GM23248 (cell line): ENCODE measurements at regions not wholly inside any gene's neighbourhood (a gene's known extent, or its start where the extent isn't known, plus 50 kb on each side); places are given as distances from the start of the nearest gene placed in this dataset.

Experiments used
- EZH2 ChIP-seq: fragments of 200-600 bp; sonication (generic); IDR thresholded peaks from 2 replicates; pipeline ENCODE4 v1.6.1; 2018; ENCODE audit warnings: antibody characterized with exemption, mild to moderate bottlenecking; ENCODE audit not compliant: insufficient read depth, poor library complexity, severe bottlenecking
- EZH2phosphoT487 ChIP-seq: fragments of 200-600 bp; sonication (generic); IDR thresholded peaks from 2 replicates; pipeline ENCODE4 v1.6.1; 2018; ENCODE audit warnings: antibody characterized with exemption, moderate library complexity, mild to moderate bottlenecking, low read depth; ENCODE audit not compliant: insufficient read depth

DNA sequence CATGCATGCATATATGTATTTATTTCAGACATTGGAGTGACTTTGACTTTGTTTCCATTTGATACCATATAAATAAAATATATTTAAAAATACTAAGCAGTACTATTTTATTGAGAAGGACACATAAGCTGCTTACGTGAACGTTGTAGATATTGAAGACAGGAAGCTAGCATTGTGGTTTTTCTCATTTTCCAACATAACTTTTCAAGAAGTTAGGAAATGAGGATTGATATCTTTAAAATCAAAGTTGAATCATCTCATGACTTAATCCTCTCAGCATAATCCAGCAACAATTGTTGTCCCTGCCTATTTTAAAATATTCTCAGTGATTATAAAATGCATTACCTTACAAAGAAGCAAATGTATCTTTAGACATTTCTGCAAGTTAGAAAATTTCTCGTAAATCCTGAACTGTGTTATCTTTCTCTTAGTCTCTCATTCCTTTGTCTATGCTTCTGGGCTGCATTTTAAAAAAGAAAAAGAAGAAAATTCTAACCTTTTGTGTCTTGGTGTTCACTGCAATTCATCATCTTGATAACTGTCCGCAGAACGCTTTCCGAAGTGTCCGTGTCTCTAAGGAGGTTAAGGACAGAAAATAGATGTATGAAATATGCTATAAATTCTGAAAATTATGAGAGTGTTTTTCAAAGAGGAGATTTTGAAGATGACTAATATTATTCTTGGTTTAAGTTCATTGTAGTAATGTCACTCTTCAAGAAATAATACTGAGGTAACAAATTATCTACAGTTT lies 1089.9 kb upstream of the CDH6 start:
- TF ChIP-seq EZH2phosphoT487 (no peak), EZH2 (no peak)
